Small intestine (tissue), 7 donors: ENCODE measurements at regions not wholly inside any gene's neighbourhood (a gene's known extent, or its start where the extent isn't known, plus 50 kb on each side); places are given as distances from the start of the nearest gene placed in this dataset.
"Not testable (repeated sequence)": the region's sequence is repeated elsewhere in the genome, so short reads cannot be mapped to it uniquely, and the experiment has no call there.

Experiments
- DNase-seq, 2 donors: peaks; one replicate each; pipeline versions ENCODE4 v3.0.0 to v3.0.0-alpha.2; 2013
- FAIRE-seq: peaks from 2 replicates; lab custom pipeline; 2012; peaks lifted over from hg19 to GRCh38; lab: Jason Lieb, UNC
- H3K27ac ChIP-seq, 3 donors: one replicate each; pipeline ENCODE4 v1.5.1; 2013; ENCODE audit warnings: low read length in 2 of 3, mild to moderate bottlenecking in 2 of 3, control low read depth in 1 of 3, inconsistent platforms in 1 of 3, low read depth in 1 of 3, moderate library complexity in 1 of 3
- H3K27me3 ChIP-seq, 3 donors: one replicate each; pipeline ENCODE4 v1.6.1; 2013; ENCODE audit warnings: low read length in 3 of 3, inconsistent platforms in 1 of 3; ENCODE audit not compliant: control insufficient read depth in 3 of 3, insufficient read depth in 3 of 3
- H3K36me3 ChIP-seq, 3 donors: one replicate each; pipeline ENCODE4 v1.6.1; 2013; ENCODE audit warnings: low read length in 3 of 3, inconsistent platforms in 1 of 3, low read depth in 1 of 3, mild to moderate bottlenecking in 1 of 3, moderate library complexity in 1 of 3; ENCODE audit not compliant: control insufficient read depth in 3 of 3, insufficient read depth in 2 of 3
- H3K4me1 ChIP-seq, 3 donors: one replicate each; pipeline ENCODE4 v1.6.1; 2013; ENCODE audit warnings: low read length in 2 of 3, inconsistent platforms in 1 of 3, low read depth in 1 of 3, mild to moderate bottlenecking in 1 of 3, moderate library complexity in 1 of 3; ENCODE audit not compliant: control insufficient read depth in 3 of 3, insufficient read depth in 2 of 3
- H3K4me3 ChIP-seq, 3 donors: one replicate each; pipeline ENCODE4 v1.5.1; 2013; ENCODE audit warnings: low read length in 3 of 3, control low read depth in 1 of 3, inconsistent platforms in 1 of 3, low read depth in 1 of 3, mild to moderate bottlenecking in 1 of 3, moderate library complexity in 1 of 3
- H3K9me3 ChIP-seq, 2 donors: one replicate each; pipeline ENCODE4 v1.6.1; 2013; ENCODE audit warnings: low read depth in 1 of 2, low read length in 1 of 2; ENCODE audit not compliant: control insufficient read depth in 2 of 2, insufficient read depth in 1 of 2
- WGBS, 3 donors: extraction: QIAGEN DNeasy Blood & Tissue Kit; methylation state at CpG; one replicate each; pipeline ENCODE4 v1.1.7; 2013; 5-methylcytosine and 5-hydroxymethylcytosine counted together
- donor health status: healthy with polysubstance abuse.
- donor health status: control.
- donor health status: control.
- donor health status: Bipolar disorder and iron deficiency.
- donor health status: healthy.

DNA sequence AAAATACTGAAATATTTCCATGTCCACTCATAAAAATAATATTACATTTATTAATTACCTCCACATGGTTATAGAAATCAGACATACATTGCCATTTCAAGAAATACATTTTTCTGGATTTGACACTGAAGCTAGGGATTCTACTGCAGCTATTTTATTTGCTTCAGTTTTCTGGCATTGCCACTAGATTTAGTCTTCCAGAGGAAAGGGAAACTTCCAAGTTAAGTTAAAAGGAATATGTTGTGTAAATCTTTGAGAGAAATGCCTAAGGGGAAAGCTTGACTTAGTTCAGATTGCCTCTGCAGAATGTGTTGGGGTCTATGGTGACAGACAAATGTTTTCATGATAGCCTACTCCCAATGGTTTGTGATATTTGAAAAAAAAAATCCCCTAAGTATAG is 1631.3 kb downstream of the PCDH18 start:
- H3K4me1 ChIP-seq: no peaks in the 10 kb centered on the region
- DNase-seq: no peak
- no peak overlapping the region for H3K4me3 ChIP-seq
- H3K27ac ChIP-seq: no peak overlapping the region
- H3K9me3 ChIP-seq: no peaks in the 10 kb centered on the region
- no peaks in the 10 kb centered on the region for H3K36me3 ChIP-seq
- H3K27me3 ChIP-seq: no peaks in the 10 kb centered on the region
- no peak for FAIRE-seq

GRCh38 chr4:135864304-135864703 is 1662.7 kb upstream of the PABPC4L start:
- H3K27me3 ChIP-seq, FAIRE-seq, H3K4me1 ChIP-seq, H3K36me3 ChIP-seq, H3K9me3 ChIP-seq, H3K4me3 ChIP-seq, DNase-seq, H3K27ac ChIP-seq: not testable (repeated sequence)
- 36 to 41% (median 38%) methylated on average over 10 of the region's 10 CpGs for WGBS, 3 donors

GRCh38 chr4:135840781-135841180 is 1639.2 kb upstream of the PABPC4L start:
- Histone ChIP-seq H3K36me3 (no peaks in the 10 kb centered on the region), H3K27ac (no peak overlapping the region), H3K4me1 (no peaks in the 10 kb centered on the region), H3K4me3 (no peak overlapping the region), H3K9me3 (no peaks in the 10 kb centered on the region), H3K27me3 (no peaks in the 10 kb centered on the region)
- no peak for FAIRE-seq
- DNase-seq: no peak
- 80 to 94% (median 92%) methylated on average over 2 of the region's 2 CpGs for WGBS, 3 donors

DNA sequence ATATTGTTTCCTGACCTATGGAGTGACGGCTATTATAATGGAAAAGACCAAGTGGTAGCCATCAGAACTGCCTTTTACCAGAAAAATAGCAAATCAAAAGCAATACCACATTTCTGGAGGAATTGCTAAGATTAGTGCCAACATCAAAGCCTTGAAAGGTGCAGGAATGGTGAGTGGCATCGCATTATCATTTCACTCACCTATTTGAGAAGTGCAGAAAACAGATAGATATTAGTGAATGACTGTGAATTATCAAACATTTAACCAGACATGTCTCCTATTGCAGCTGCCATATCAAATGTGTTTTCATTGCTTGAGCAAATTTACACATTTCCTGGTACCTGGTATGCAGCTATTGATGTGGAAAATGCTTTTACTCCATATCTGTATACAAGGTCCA is 1638.1 kb upstream of the PABPC4L start:
- Histone ChIP-seq H3K4me3 (no peak overlapping the region), H3K36me3 (no peaks in the 10 kb centered on the region), H3K27ac (no peak overlapping the region), H3K27me3 (no peaks in the 10 kb centered on the region), H3K9me3 (no peaks in the 10 kb centered on the region), H3K4me1 (no peaks in the 10 kb centered on the region)
- FAIRE-seq (no peak), DNase-seq (no peak)
- WGBS, 3 donors: 83 to 90% (median 83%) methylated on average over 2 of the region's 2 CpGs

GRCh38 chr4:135838889-135839288 is 1637.3 kb upstream of the PABPC4L start:
- DNase-seq (no peak), FAIRE-seq (no peak)
- no peak overlapping the region for H3K4me3 ChIP-seq
- H3K36me3 ChIP-seq: no peaks in the 10 kb centered on the region
- no peaks in the 10 kb centered on the region for H3K4me1 ChIP-seq
- no peaks in the 10 kb centered on the region for H3K27me3 ChIP-seq
- H3K27ac ChIP-seq: no peak overlapping the region
- H3K9me3 ChIP-seq: no peaks in the 10 kb centered on the region
- 63 to 78% (median 66%) methylated on average over 1 of the region's 1 CpG for WGBS, 3 donors

GRCh38 chr4:135834471-135834870 is 1632.9 kb upstream of the PABPC4L start:
- Histone ChIP-seq H3K4me1 (no peaks in the 10 kb centered on the region), H3K27ac (no peak overlapping the region), H3K36me3 (no peaks in the 10 kb centered on the region), H3K27me3 (no peaks in the 10 kb centered on the region), H3K4me3 (no peak overlapping the region), H3K9me3 (no peaks in the 10 kb centered on the region)
- no peak for DNase-seq
- WGBS, 3 donors: 87 to 94% (median 94%) methylated on average over 2 of the region's 2 CpGs
- no peak for FAIRE-seq

GRCh38 chr4:135833529-135833928 is 1631.9 kb upstream of the PABPC4L start:
- no peaks in the 10 kb centered on the region for H3K9me3 ChIP-seq
- DNase-seq: no peak
- no peak overlapping the region for H3K27ac ChIP-seq
- H3K4me3 ChIP-seq: no peak overlapping the region
- no peaks in the 10 kb centered on the region for H3K4me1 ChIP-seq
- no peaks in the 10 kb centered on the region for H3K27me3 ChIP-seq
- FAIRE-seq: no peak
- no peaks in the 10 kb centered on the region for H3K36me3 ChIP-seq
- WGBS, 3 donors: 77 to 82% (median 81%) methylated on average over 1 of the region's 1 CpG

DNA sequence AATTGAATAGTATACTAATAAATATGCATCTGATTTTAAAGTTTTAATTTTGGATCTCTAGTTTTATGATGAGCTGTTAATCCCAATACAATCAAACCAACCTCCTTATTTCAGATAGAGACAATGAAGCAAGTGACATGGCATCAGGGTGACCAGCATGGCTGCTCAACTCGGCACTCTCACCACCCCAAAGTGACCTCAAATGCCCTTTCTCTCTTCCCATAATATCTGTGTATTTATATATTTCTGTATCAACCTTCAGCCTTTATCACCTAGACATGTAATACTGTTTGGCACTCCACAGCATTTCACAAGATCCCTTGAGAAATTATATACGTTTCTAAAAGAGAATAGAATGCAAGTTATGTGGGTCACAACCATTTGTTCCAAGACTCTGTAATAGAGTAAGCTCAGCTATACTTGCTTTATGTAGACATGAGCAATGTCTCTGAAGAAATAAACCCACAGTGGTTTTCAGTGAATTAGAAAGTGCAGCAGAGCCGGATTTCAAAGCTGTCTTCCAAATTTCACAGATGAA is 1623.2 kb upstream of the PABPC4L start:
- FAIRE-seq: no peak
- no peak for DNase-seq
- Histone ChIP-seq H3K27ac (no peak overlapping the region), H3K36me3 (no peaks in the 10 kb centered on the region), H3K4me3 (no peak overlapping the region), H3K9me3 (no peaks in the 10 kb centered on the region), H3K27me3 (no peaks in the 10 kb centered on the region), H3K4me1 (no peaks in the 10 kb centered on the region)
- 61 to 66% (median 63%) methylated on average over 3 of the region's 3 CpGs for WGBS, 3 donors

DNA sequence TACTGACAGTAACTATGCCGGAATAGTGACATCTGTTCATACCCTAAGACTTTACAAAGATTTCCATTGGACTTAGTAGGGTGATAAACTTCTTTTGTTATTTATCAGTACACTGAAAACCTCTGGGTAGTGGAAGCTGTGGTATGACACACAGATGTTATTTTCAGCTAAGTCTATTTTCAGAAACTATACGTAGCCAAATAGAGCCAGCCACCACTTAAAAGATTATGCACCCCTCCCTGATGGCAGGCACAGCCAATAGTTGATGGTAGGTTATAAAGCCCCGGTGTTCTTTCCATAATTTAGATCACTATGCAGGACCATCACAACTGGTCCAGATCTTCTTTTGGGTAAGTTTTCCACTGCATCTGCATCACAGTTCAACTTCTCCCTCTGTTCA is 1603.2 kb upstream of the PABPC4L start:
- H3K36me3 ChIP-seq: no peaks in the 10 kb centered on the region
- no peak overlapping the region for H3K4me3 ChIP-seq
- H3K27ac ChIP-seq: no peak overlapping the region
- FAIRE-seq (no peak), DNase-seq (no peak)
- no peaks in the 10 kb centered on the region for H3K4me1 ChIP-seq
- WGBS, 3 donors: 72 to 87% (median 75%) methylated on average over 3 of the region's 3 CpGs
- H3K9me3 ChIP-seq: no peaks in the 10 kb centered on the region
- H3K27me3 ChIP-seq: no peaks in the 10 kb centered on the region
